Psoas muscle (tissue), 7 donors: ENCODE measurements at regions not wholly inside any gene's neighbourhood (a gene's known extent, or its start where the extent isn't known, plus 50 kb on each side); places are given as distances from the start of the nearest gene placed in this dataset.

Experiments used
- ATAC-seq, 4 donors: fragments of 200-7000 bp; cut with Tn5 transposase; one replicate each; pipeline ENCODE4 v1.9.1; 2020; ENCODE audit warnings: moderate library complexity in 3 of 4, mild to moderate bottlenecking in 2 of 4
- DNase-seq, 2 donors: peaks; one replicate each; pipeline ENCODE4 v3.0.0-alpha.2; 2020
- H3K27ac ChIP-seq: fragments of 200-600 bp; one replicate; pipeline ENCODE4 v1.8.0; 2022
- H3K27me3 ChIP-seq, 3 donors: fragments of 200-600 bp in 1 of 3; one replicate each; pipeline versions ENCODE4 v1.6.1 to v1.8.0; 2013 to 2022; ENCODE audit warnings: low read length in 2 of 3, mild to moderate bottlenecking in 2 of 3, moderate library complexity in 1 of 3; ENCODE audit not compliant: insufficient read depth in 3 of 3
- H3K36me3 ChIP-seq, 2 donors: fragments of 200-600 bp in 1 of 2; one replicate each; pipeline versions ENCODE4 v1.6.1 to v1.8.0; 2013 to 2022; ENCODE audit warnings: low read depth in 1 of 2, mild to moderate bottlenecking in 1 of 2, moderate library complexity in 1 of 2; ENCODE audit not compliant: insufficient read depth in 1 of 2
- H3K4me1 ChIP-seq: fragments of 200-600 bp; one replicate; pipeline ENCODE4 v1.8.0; 2022
- H3K4me3 ChIP-seq: fragments of 200-600 bp; one replicate; pipeline ENCODE4 v1.8.0; 2022; ENCODE audit warnings: mild to moderate bottlenecking
- H3K9me3 ChIP-seq: fragments of 200-600 bp; one replicate; pipeline ENCODE4 v1.8.0; 2022
- CTCF ChIP-seq: fragments of 200-600 bp; IDR thresholded peaks from one replicate; pipeline ENCODE4 v1.8.0; 2022; ENCODE audit warnings: antibody characterized with exemption
- WGBS, 3 donors: extraction: QIAGEN DNeasy Blood & Tissue Kit; methylation state at CpG; one replicate each; pipeline versions ENCODE4 v1.1.6 to v1.1.7; 2013; 5-methylcytosine and 5-hydroxymethylcytosine counted together
- intact Hi-C, 2 donors: fragments of 100-400 bp; cut with DNase I; formaldehyde crosslinking; loops; one replicate each; pipeline versions ENCODE4 v1.11.0 to v1.14.2; 2022
- donor health status: healthy with polysubstance abuse.
- donor health status: DM: no; HTN: no; CAD: no; lungs with moderate emphysema.
- donor health status: Bipolar disorder and iron deficiency.
- donor health status: healthy.
- donor health status: DM: yes; HTN: yes; CAD: no.
- donor health status: DM: no; HTN: no; CAD: no.
- donor health status: DM: yes; HTN: yes; CAD: no.

- WGBS, 3 donors = 32 to 40% (median 33%) methylated on average over 3 of the region's 3 CpGs
Measured at GRCh38 chr17:12599186-12599920, 66.3 kb upstream of the MYOCD start.

GRCh38 chr17:12600349-12600748 lies 65.3 kb upstream of the MYOCD start:
- intact Hi-C loops = no loop called here
- H3K9me3 ChIP-seq = no peaks in the 10 kb centered on the region
- no peaks in the 10 kb centered on the region for H3K27me3 ChIP-seq
- WGBS, 3 donors = 31 to 53% (median 44%) methylated on average over 2 of the region's 2 CpGs
- no peak for DNase-seq
- TF ChIP-seq CTCF = no peak
- H3K27ac ChIP-seq = no peak overlapping the region
- no peaks in the 10 kb centered on the region for H3K4me1 ChIP-seq
- no peak for ATAC-seq
- no peak overlapping the region for H3K4me3 ChIP-seq
- H3K36me3 ChIP-seq = no peaks in the 10 kb centered on the region

More at GRCh38 chr17:12599186-12599920, 66.3 kb upstream of the MYOCD start:
- TF ChIP-seq CTCF = no peak
- Histone ChIP-seq H3K27ac (no peak overlapping the region), H3K4me3 (no peak overlapping the region), H3K9me3 (no peaks in the 10 kb centered on the region), H3K36me3 (no peaks in the 10 kb centered on the region), H3K27me3 (no peaks in the 10 kb centered on the region), H3K4me1 (no peaks in the 10 kb centered on the region)
- intact Hi-C loops = no loop called here
- DNase-seq (no peak), ATAC-seq (no peak)

- TF ChIP-seq CTCF = no peak
- no peak overlapping the region for H3K4me3 ChIP-seq
- no peak overlapping the region for H3K27ac ChIP-seq
- H3K27me3 ChIP-seq = no peaks in the 10 kb centered on the region
- intact Hi-C loops = no loop called here
- no peaks in the 10 kb centered on the region for H3K4me1 ChIP-seq
- H3K9me3 ChIP-seq = no peaks in the 10 kb centered on the region
- DNase-seq = no peak
- 80 to 89% (median 85%) methylated on average over 6 of the region's 6 CpGs for WGBS, 3 donors
- no peak for ATAC-seq
- no peaks in the 10 kb centered on the region for H3K36me3 ChIP-seq
Measured at GRCh38 chr17:12603566-12603965, 62.1 kb upstream of the MYOCD start.

- intact Hi-C loops = no loop called here
- H3K27ac ChIP-seq = no peak overlapping the region
- 94 to 97% (median 96%) methylated on average over 5 of the region's 5 CpGs for WGBS, 3 donors
- no peaks in the 10 kb centered on the region for H3K9me3 ChIP-seq
- no peaks in the 10 kb centered on the region for H3K27me3 ChIP-seq
- no peak for ATAC-seq
- DNase-seq = no peak
- H3K4me3 ChIP-seq = no peak overlapping the region
- H3K36me3 ChIP-seq = no peaks in the 10 kb centered on the region
- H3K4me1 ChIP-seq = no peaks in the 10 kb centered on the region
- no peak for TF ChIP-seq CTCF
Measured at GRCh38 chr17:12605222-12605621, 60.5 kb upstream of the MYOCD start.

- Histone ChIP-seq H3K27ac (no peak overlapping the region), H3K36me3 (no peaks in the 10 kb centered on the region), H3K27me3 (no peaks in the 10 kb centered on the region), H3K4me1 (no peaks in the 10 kb centered on the region), H3K4me3 (no peak overlapping the region), H3K9me3 (no peaks in the 10 kb centered on the region)
- DNase-seq = no peak
- no peak for ATAC-seq
- no peak for TF ChIP-seq CTCF
- intact Hi-C loops = no loop called here
- WGBS, 3 donors = 14 to 21% (median 16%) methylated on average over 3 of the region's 3 CpGs
Measured at GRCh38 chr17:12613566-12613965, 52.1 kb upstream of the MYOCD start.
